AG04449 (cell line): ENCODE measurements at regions not wholly inside any gene's neighbourhood (a gene's known extent, or its start where the extent isn't known, plus 50 kb on each side); places are given as distances from the start of the nearest gene placed in this dataset.

Source experiments
- CTCF ChIA-PET: fragments of 350-600 bp; formaldehyde crosslinking; extraction: SDS; loops from one replicate; lab custom pipeline; 2021; ENCODE audit warnings: antibody characterized with exemption; lab: Yijun Ruan, JAX
- POLR2A ChIA-PET: fragments of 400-600, 350-600 bp; formaldehyde crosslinking; extraction: SDS; loops from one replicate; lab custom pipeline; 2020; ENCODE audit warnings: antibody characterized with exemption, inconsistent platforms; lab: Yijun Ruan, JAX
- DNase-seq: peaks from one replicate; pipeline ENCODE4 v3.0.0-alpha.2; 2010; ENCODE audit warnings: low read depth, low spot score
- H3K4me3 ChIP-seq: 2 replicates; pipeline ENCODE4 v1.5.1; 2011; ENCODE audit warnings: low read depth, mild to moderate bottlenecking, control low read depth, low read length
- TF ChIP-seq, protein P1 (sequence below): IDR thresholded peaks from one replicate; pipeline ENCODE4 v1.5.1; 2011; ENCODE audit warnings: mild to moderate bottlenecking, moderate library complexity, low read length, control low read depth, inconsistent platforms; ENCODE audit not compliant: insufficient read depth; ENCODE audit errors: missing control alignments

DNA sequence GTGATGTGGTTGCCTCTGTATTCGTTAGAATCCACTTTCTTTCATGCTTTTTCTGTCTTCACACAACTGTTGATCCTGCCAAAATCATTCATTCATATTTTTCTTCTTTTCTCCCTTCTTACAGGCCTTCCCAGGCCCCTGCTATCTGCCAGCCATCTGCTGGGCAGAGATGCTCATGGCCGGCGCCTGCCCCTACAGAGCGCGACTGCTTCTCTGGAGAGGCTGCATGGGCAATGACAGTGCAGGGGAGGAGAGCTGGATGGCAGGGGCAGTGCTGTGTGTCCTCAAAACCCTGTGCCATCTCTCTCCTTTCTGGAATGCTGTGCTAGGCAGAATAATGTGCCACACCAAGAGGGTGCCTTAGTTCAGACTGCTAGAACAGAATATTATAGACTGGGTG lies 125.2 kb downstream of the INHBB start:
- DNase-seq, result no peak
- no peak overlapping the region for H3K4me3 ChIP-seq
- CTCF ChIA-PET, result interaction anchor here (0.7 kb wide), 1 partner anchor 204 kb away, joined by 3 read pairs; no protein-coding TSS in a partner anchor
- POLR2A ChIA-PET, result interaction anchor here (0.7 kb wide), 1 partner anchor 31 kb away, joined by 3 read pairs; no protein-coding TSS in a partner anchor
- TF ChIP-seq, protein P1, sequence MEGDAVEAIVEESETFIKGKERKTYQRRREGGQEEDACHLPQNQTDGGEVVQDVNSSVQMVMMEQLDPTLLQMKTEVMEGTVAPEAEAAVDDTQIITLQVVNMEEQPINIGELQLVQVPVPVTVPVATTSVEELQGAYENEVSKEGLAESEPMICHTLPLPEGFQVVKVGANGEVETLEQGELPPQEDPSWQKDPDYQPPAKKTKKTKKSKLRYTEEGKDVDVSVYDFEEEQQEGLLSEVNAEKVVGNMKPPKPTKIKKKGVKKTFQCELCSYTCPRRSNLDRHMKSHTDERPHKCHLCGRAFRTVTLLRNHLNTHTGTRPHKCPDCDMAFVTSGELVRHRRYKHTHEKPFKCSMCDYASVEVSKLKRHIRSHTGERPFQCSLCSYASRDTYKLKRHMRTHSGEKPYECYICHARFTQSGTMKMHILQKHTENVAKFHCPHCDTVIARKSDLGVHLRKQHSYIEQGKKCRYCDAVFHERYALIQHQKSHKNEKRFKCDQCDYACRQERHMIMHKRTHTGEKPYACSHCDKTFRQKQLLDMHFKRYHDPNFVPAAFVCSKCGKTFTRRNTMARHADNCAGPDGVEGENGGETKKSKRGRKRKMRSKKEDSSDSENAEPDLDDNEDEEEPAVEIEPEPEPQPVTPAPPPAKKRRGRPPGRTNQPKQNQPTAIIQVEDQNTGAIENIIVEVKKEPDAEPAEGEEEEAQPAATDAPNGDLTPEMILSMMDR, result no peak

DNA sequence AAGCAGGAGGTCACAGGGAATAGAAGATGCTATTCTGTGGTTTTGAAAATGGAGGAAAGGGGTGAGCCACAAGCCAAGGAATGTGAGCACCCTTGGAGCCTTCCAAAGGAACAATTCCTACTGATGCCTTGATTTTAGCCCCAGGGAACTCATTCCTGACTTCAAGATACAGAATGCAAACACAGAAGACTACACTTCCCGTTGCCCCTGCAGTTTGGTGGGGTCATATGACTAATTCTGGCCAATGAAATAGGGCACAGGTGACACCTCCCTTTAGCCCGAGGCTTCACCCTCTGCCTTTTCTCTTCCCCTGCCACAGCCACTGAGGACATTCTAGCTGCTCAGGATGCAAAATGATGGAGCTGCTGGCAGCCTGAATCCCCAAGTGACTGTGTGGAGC lies 126.1 kb downstream of the INHBB start:
- ChIA-PET POLR2A (no interaction called here), CTCF (interaction anchor here (0.8 to 1.3 kb wide), 2 partner anchors 11 to 203 kb away, joined by 3 to 4 read pairs; no protein-coding TSS in a partner anchor)
- TF ChIP-seq, protein P1, result no peak
- DNase-seq, result no peak
- H3K4me3 ChIP-seq, result no peak overlapping the region

DNA sequence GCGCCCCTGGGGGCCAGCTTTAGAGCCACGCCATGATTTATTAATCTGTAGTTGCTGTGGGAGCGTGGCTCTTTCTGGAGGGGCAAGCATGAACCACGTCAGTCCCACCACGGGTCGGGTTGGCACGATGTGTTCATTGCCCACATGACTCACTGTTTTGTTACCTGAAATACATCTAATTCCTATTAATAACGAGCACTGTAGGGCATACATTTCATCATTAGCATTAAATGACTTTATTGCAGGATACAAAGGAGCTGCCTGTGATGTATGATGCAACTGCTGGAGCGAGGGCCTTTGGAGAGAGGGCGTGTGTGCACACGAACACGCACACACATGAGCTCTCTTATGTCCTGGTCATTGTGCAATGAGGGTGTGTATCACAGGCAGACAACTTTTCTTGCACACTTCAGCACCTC lies 127.0 kb downstream of the INHBB start:
- H3K4me3 ChIP-seq, result no peak overlapping the region
- TF ChIP-seq, protein P1, result no peak
- CTCF ChIA-PET, result interaction anchor here (0.8 to 1.3 kb wide), 2 partner anchors 10 to 203 kb away, joined by 3 to 4 read pairs; no protein-coding TSS in a partner anchor
- POLR2A ChIA-PET, result no interaction called here
- no peak for DNase-seq

GRCh38 chr2:120473522-120474271 lies 127.8 kb downstream of the INHBB start:
- ChIA-PET CTCF (interaction anchor here (1.1 kb wide), 1 partner anchor 13 kb away, joined by 3 read pairs; no protein-coding TSS in a partner anchor), POLR2A (no interaction called here)
- H3K4me3 ChIP-seq, result no peak overlapping the region
- DNase-seq, result no peak
- TF ChIP-seq, protein P1, result no peak

DNA sequence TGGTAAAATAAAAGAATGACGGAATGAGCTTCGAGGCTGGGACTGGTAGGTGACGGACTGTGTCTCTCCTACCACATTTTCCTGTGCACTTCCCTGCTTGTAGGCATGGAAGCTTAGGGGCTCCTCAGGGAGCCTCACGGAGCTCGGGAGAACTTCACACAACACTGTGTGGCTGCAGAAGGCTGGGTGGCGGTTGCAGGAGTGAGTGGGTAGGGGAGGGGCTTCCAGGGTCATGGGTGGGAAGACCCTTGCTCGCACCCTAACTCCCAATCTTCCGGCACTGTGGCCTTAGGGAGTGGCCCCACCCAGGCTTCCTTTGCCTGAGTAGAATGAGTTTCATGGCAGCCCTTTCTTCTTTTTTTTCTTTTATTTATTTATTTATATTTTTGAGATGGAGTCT lies 128.6 kb downstream of the INHBB start:
- H3K4me3 ChIP-seq, result no peak overlapping the region
- ChIA-PET CTCF (interaction anchor here (1.1 kb wide), 1 partner anchor 12 kb away, joined by 3 read pairs; no protein-coding TSS in a partner anchor), POLR2A (no interaction called here)
- TF ChIP-seq, protein P1, result no peak
- no peak for DNase-seq

- DNase-seq, result no peak
- CTCF ChIA-PET, result no interaction called here
- TF ChIP-seq, protein P1, result no peak
- POLR2A ChIA-PET, result no interaction called here
- H3K4me3 ChIP-seq, result no peak overlapping the region
Measured at GRCh38 chr2:120476141-120476540, 130.2 kb downstream of the INHBB start.
